OCI-LY3 (cell line): ENCODE measurements at regions not wholly inside any gene's neighbourhood (a gene's known extent, or its start where the extent isn't known, plus 50 kb on each side); places are given as distances from the start of the nearest gene placed in this dataset.

Experiments
- H2AFZ ChIP-seq: fragments of 200-600, 300-600 bp; shearing (Covaris generic); 2 replicates; pipeline ENCODE4 v1.6.0; 2014; ENCODE audit warnings: antibody characterized with exemption, low read depth, low read length
- H3K27ac ChIP-seq: fragments of 200-600, 300-600 bp; sonication (generic); 2 replicates; pipeline ENCODE4 v1.5.1; 2014; ENCODE audit warnings: mild to moderate bottlenecking, low read length, moderate library complexity, mixed read lengths
- H3K27me3 ChIP-seq: fragments of 200-600, 300-600 bp; sonication (generic); 2 replicates; pipeline ENCODE4 v1.6.1; 2014; ENCODE audit warnings: low read depth, low read length, mixed read lengths
- H3K36me3 ChIP-seq: fragments of 200-600, 300-600 bp; sonication (generic); replicated peaks from 2 replicates; pipeline ENCODE3; 2014; ENCODE audit warnings: low read depth, low read length, mixed read lengths
- H3K4me1 ChIP-seq: fragments of 300-600, 200-600 bp; sonication (generic); 2 replicates; pipeline ENCODE4 v1.6.1; 2014; ENCODE audit warnings: low read length, mixed read lengths
- H3K4me2 ChIP-seq: fragments of 200-600, 300-600 bp; sonication (generic); 2 replicates; pipeline ENCODE4 v1.6.1; 2014; ENCODE audit warnings: low read length, mixed read lengths
- H3K4me3 ChIP-seq: fragments of 300-600, 200-600 bp; sonication (generic); 2 replicates; pipeline ENCODE4 v1.5.1; 2014; ENCODE audit warnings: antibody characterized with exemption, mild to moderate bottlenecking, low read length, moderate library complexity
- H3K79me2 ChIP-seq: fragments of 300-600, 200-600 bp; shearing (Covaris generic); 2 replicates; pipeline ENCODE4 v1.6.1; 2014; ENCODE audit warnings: mild to moderate bottlenecking, low read length, mixed read lengths
- H3K9ac ChIP-seq: fragments of 300-600, 200-600 bp; shearing (Covaris generic); 2 replicates; pipeline ENCODE4 v1.6.0; 2014; ENCODE audit warnings: mild to moderate bottlenecking, low read length, moderate library complexity
- H3K9me3 ChIP-seq: fragments of 200-600, 300-600 bp; shearing (Covaris generic); 2 replicates; pipeline ENCODE4 v1.6.1; 2014; ENCODE audit warnings: low read length, mixed read lengths; ENCODE audit not compliant: insufficient read depth
- H4K20me1 ChIP-seq: fragments of 200-600, 300-600 bp; sonication (generic); 2 replicates; pipeline ENCODE4 v1.6.1; 2016; ENCODE audit warnings: low read length, mixed read lengths; ENCODE audit not compliant: insufficient read depth
- CTCF ChIP-seq: fragments of 200-600, 300-600 bp; sonication (generic); IDR thresholded peaks from 2 replicates; pipeline ENCODE4 v1.5.1; 2014; ENCODE audit warnings: antibody characterized with exemption, low read length, low read depth
- EZH2phosphoT487 ChIP-seq: fragments of 200-600 bp; shearing (Covaris generic); IDR thresholded peaks from 2 replicates; pipeline ENCODE4 v1.6.1; 2018; ENCODE audit warnings: antibody characterized with exemption, mixed run types, low read depth

GRCh38 chr3:18477620-18478019 lies 52.5 kb upstream of the SATB1 start:
- TF ChIP-seq EZH2phosphoT487 (no peak), CTCF (no peak)
- no peaks in the 10 kb centered on the region for H3K9me3 ChIP-seq

More at GRCh38 chr3:18477620-18478019, 52.5 kb upstream of the SATB1 start:
- Histone ChIP-seq H3K4me1 (peaks cover 8% of the 10 kb centered on the region), H4K20me1 (no peaks in the 10 kb centered on the region), H3K27me3 (no peaks in the 10 kb centered on the region), H2AFZ (no peak overlapping the region), H3K4me3 (no peak overlapping the region), H3K27ac (no peak overlapping the region), H3K4me2 (no peak overlapping the region), H3K79me2 (no peaks in the 10 kb centered on the region), H3K9ac (no peak overlapping the region), H3K36me3 (no peaks in the 10 kb centered on the region)
